HepG2 (cell line): ENCODE measurements at regions not wholly inside any gene's neighbourhood (a gene's known extent, or its start where the extent isn't known, plus 50 kb on each side); places are given as distances from the start of the nearest gene placed in this dataset.
A peak's percentile ranks its signal among the peaks of the same experiment; 100 is the strongest.

Experiments used
- ATAC-seq: fragments of 200-7000 bp; cut with Tn5 transposase; 3 replicates; pipeline ENCODE4 v1.9.1; 2020; ENCODE audit warnings: mild to moderate bottlenecking, moderate library complexity
- BruUV-seq: library from RNA; stranded (reverse); fragments of 400-500 nt; replicated peaks from 2 replicates; lab custom pipeline; 2021; lab: Mats Ljungman, UMichigan
- CTCF ChIA-PET: fragments of 300-600 bp; formaldehyde crosslinking; extraction: SDS; loops from one replicate; lab custom pipeline; 2021; ENCODE audit warnings: low total read pairs, inconsistent platforms, low intra/inter-chr PET ratio; lab: Yijun Ruan, JAX
- POLR2A ChIA-PET: fragments of 350-600 bp; sonication (Branson Sonifier 250); formaldehyde crosslinking; loops from one replicate; lab custom pipeline; 2020; ENCODE audit warnings: antibody characterized with exemption, inconsistent platforms; lab: Yijun Ruan, JAX
- DNase-seq: peaks from one replicate; pipeline ENCODE4 v3.0.0-alpha.2; 2015; ENCODE audit warnings: low spot score
- FAIRE-seq: peaks from 3 replicates; lab custom pipeline; 2011; peaks lifted over from hg19 to GRCh38; lab: Jason Lieb, UNC
- H2AFZ ChIP-seq: one replicate; pipeline ENCODE4 v1.6.1; 2011; ENCODE audit warnings: low read length, inconsistent platforms
- H3K27ac ChIP-seq: fragments of 300-600 bp; 3 replicates; pipeline ENCODE4 v1.8.0; 2011; ENCODE audit warnings: mixed run types, mild to moderate bottlenecking, mixed read lengths, low read length, inconsistent platforms; ENCODE audit not compliant: insufficient read depth; ENCODE audit errors: extremely low read length
- H3K27me3 ChIP-seq, 2 experiments: fragments of 200-600 bp in 1 of 2; 2 replicates in 1 of 2; 3 replicates in 1 of 2; pipeline versions ENCODE4 v1.6.0 to v1.8.0; 2011; ENCODE audit warnings: low read length in 2 of 2, mild to moderate bottlenecking in 2 of 2, moderate library complexity in 2 of 2, inconsistent platforms in 1 of 2; ENCODE audit not compliant: insufficient read depth in 2 of 2, control insufficient read depth in 1 of 2
- H3K36me3 ChIP-seq, 2 experiments: fragments of 200-600 bp in 1 of 2; replicated peaks in 1 of 2; 2 replicates in 1 of 2; 3 replicates in 1 of 2; pipeline versions ENCODE4 v1.5.1 to v1.8.0; 2011; ENCODE audit warnings: low read length in 2 of 2, inconsistent platforms in 1 of 2; ENCODE audit not compliant: insufficient read depth in 2 of 2, control insufficient read depth in 1 of 2
- H3K4me1 ChIP-seq: 2 replicates; pipeline ENCODE4 v1.5.1; 2012; ENCODE audit warnings: low read length, inconsistent platforms; ENCODE audit not compliant: insufficient read depth
- H3K4me2 ChIP-seq: 2 replicates; pipeline ENCODE4 v1.6.0; 2011; ENCODE audit warnings: low read depth, low read length, inconsistent platforms
- H3K4me3 ChIP-seq, 3 experiments: fragments of 200-600 bp in 1 of 3; sonication (generic), shearing (Covaris generic) in 1 of 3; replicated peaks in 1 of 3; 2 replicates each; pipeline ENCODE4 v1.5.1; 2011 to 2016; ENCODE audit warnings: low read length in 3 of 3, inconsistent platforms in 2 of 3, low read depth in 2 of 3, mild to moderate bottlenecking in 2 of 3, control low read depth in 1 of 3, mixed read lengths in 1 of 3; ENCODE audit not compliant: insufficient read depth in 1 of 3
- H3K79me2 ChIP-seq: one replicate; pipeline ENCODE4 v1.6.1; 2011; ENCODE audit warnings: low read length, inconsistent platforms; ENCODE audit not compliant: insufficient read depth
- H3K9ac ChIP-seq: 2 replicates; pipeline ENCODE4 v1.6.0; 2011; ENCODE audit warnings: mild to moderate bottlenecking, low read depth, low read length, inconsistent platforms; ENCODE audit not compliant: insufficient read depth
- H3K9me3 ChIP-seq: 2 replicates; pipeline ENCODE4 v1.5.1; 2012; ENCODE audit warnings: mild to moderate bottlenecking, low read length
- H4K20me1 ChIP-seq: 2 replicates; pipeline ENCODE4 v1.6.0; 2011; ENCODE audit warnings: inconsistent platforms, mild to moderate bottlenecking, low read length, moderate library complexity; ENCODE audit not compliant: insufficient read depth
- CCDC6 ChIP-seq: sonication (generic); formaldehyde crosslinking; IDR thresholded peaks from 2 replicates; pipeline ENCODE4 v1.8.1; 2022; ENCODE audit warnings: mild to moderate bottlenecking, missing genetic modification reagents, moderate library complexity
- CEBPB ChIP-seq: IDR thresholded peaks from 2 replicates; pipeline ENCODE4 v1.6.1; 2011; ENCODE audit warnings: low read depth, low read length, improper control_type of control experiment, borderline replicate concordance
- SRF ChIP-seq: IDR thresholded peaks from 2 replicates; pipeline ENCODE4 v1.6.1; 2011; ENCODE audit warnings: mild to moderate bottlenecking, low read depth, low read length, moderate library complexity
- WGBS: methylation state at CpG from one replicate; pipeline ENCODE4 v1.1.6; 2017; ENCODE audit warnings: low lambda C conversion rate; 5-methylcytosine and 5-hydroxymethylcytosine counted together
- in situ Hi-C: cut with HindIII; loops from 2 replicates; pipeline ENCODE4 v1.10.0; 2017; ENCODE audit warnings: low pct_unique_long_range_greater_than_20kb; ENCODE audit not compliant: extremely low pct_ligation_motif_present
- intact Hi-C: fragments of 100-400 bp; cut with micrococcal nuclease; formaldehyde crosslinking; loops from one replicate; pipeline ENCODE4 v1.10.0; 2022; ENCODE audit not compliant: unreplicated experiment
- TF ChIP-seq, protein P1 (sequence below): sonication (generic); formaldehyde crosslinking; IDR thresholded peaks from 2 replicates; pipeline ENCODE4 v1.4.0; 2020; ENCODE audit warnings: mild to moderate bottlenecking, missing genetic modification reagents

GRCh38 chr10:60718886-60719285 lies 59.4 kb upstream of the CDK1 start:
- H3K4me2 ChIP-seq, result no peak overlapping the region
- TF ChIP-seq CEBPB, result peak; percentile 38; the same call in 1 of the 2 replicates
- TF ChIP-seq, protein P1, sequence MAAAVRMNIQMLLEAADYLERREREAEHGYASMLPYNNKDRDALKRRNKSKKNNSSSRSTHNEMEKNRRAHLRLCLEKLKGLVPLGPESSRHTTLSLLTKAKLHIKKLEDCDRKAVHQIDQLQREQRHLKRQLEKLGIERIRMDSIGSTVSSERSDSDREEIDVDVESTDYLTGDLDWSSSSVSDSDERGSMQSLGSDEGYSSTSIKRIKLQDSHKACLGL (CRISPR knock-in tag), result no peak
- H3K27ac ChIP-seq, result no peak overlapping the region
- no peaks in the 10 kb centered on the region for H4K20me1 ChIP-seq
- H3K79me2 ChIP-seq, result no peaks in the 10 kb centered on the region
- H3K27me3 ChIP-seq, result no peaks in the 10 kb centered on the region
- FAIRE-seq, result no peak
- no peaks in the 10 kb centered on the region for H3K4me1 ChIP-seq
- no peak overlapping the region for H3K9ac ChIP-seq
- intact Hi-C loops, result no loop called here
- BruUV-seq, result no TSS peak
- CTCF ChIA-PET, result no interaction called here
- in situ Hi-C loops, result no loop called here
- no peaks in the 10 kb centered on the region for H3K9me3 ChIP-seq
- POLR2A ChIA-PET, result no interaction called here
- no peaks in the 10 kb centered on the region for H3K36me3 ChIP-seq
- ATAC-seq, result no peak
- WGBS, result 2% methylated on average over 1 of the region's 1 CpG
- no peak overlapping the region for H3K4me3 ChIP-seq
- H2AFZ ChIP-seq, result no peak overlapping the region
- no peak for DNase-seq

- H3K4me3 ChIP-seq, result no peak overlapping the region
- in situ Hi-C loops, result no loop called here
- H3K9ac ChIP-seq, result no peak overlapping the region
- H3K4me2 ChIP-seq, result no peak overlapping the region
- H3K9me3 ChIP-seq, result no peaks in the 10 kb centered on the region
- no peak for FAIRE-seq
- H3K79me2 ChIP-seq, result no peaks in the 10 kb centered on the region
- BruUV-seq, result no TSS peak
- no peak overlapping the region for H2AFZ ChIP-seq
- ChIA-PET POLR2A (no interaction called here), CTCF (no interaction called here)
- no peaks in the 10 kb centered on the region for H3K4me1 ChIP-seq
- H3K27me3 ChIP-seq, result no peaks in the 10 kb centered on the region
- ATAC-seq, result no peak
- no peak overlapping the region for H3K27ac ChIP-seq
- H4K20me1 ChIP-seq, result no peaks in the 10 kb centered on the region
- DNase-seq, result no peak
- H3K36me3 ChIP-seq, result no peaks in the 10 kb centered on the region
- intact Hi-C loops, result no loop called here
- TF ChIP-seq SRF (peak; percentile 65), CCDC6 (CRISPR knock-in tag) (no peak)
These were observed 60.4 kb upstream of the CDK1 start for GRCh38 chr10:60717852-60718251.
